ENCODE measurements at regions not wholly inside any gene's neighbourhood (a gene's known extent, or its start where the extent isn't known, plus 50 kb on each side); places are given as distances from the start of the nearest gene placed in this dataset.

- Mint-ChIP-seq H3K27ac (peak overlapping the region; percentile 80), H3K9me3 (no peaks in the 10 kb centered on the region), H3K4me3 (no peak overlapping the region), H3K27me3 (no peaks in the 10 kb centered on the region), H3K36me3 (ENCODE audit: low read depth) (peaks cover 16% of the 10 kb centered on the region), H3K4me1 (ENCODE audit: low read depth) (peaks cover 14% of the 10 kb centered on the region)
Measured at GRCh38 chr7:130989101-130989795, 255.2 kb upstream of the KLF14 start.

GRCh38 chr7:130990178-130990832 lies 256.3 kb upstream of the KLF14 start:
- Mint-ChIP-seq H3K36me3 (ENCODE audit: low read depth) (peaks cover 11% of the 10 kb centered on the region), H3K27me3 (no peaks in the 10 kb centered on the region), H3K4me3 (no peak overlapping the region), H3K9me3 (no peaks in the 10 kb centered on the region), H3K27ac (peak overlapping the region; percentile 10), H3K4me1 (ENCODE audit: low read depth) (peaks cover 25% of the 10 kb centered on the region)

GRCh38 chr7:130993671-130994365 lies 259.8 kb upstream of the KLF14 start:
- Mint-ChIP-seq H3K4me1 (ENCODE audit: low read depth) (peaks cover 57% of the 10 kb centered on the region), H3K9me3 (no peaks in the 10 kb centered on the region), H3K4me3 (peak overlapping the region; percentile 12), H3K36me3 (ENCODE audit: low read depth) (peaks cover 7% of the 10 kb centered on the region), H3K27ac (peak overlapping the region; percentile 90), H3K27me3 (no peaks in the 10 kb centered on the region)

GRCh38 chr7:130994378-130995115 lies 260.5 kb upstream of the KLF14 start:
- H3K9me3 Mint-ChIP-seq: no peaks in the 10 kb centered on the region
- H3K27ac Mint-ChIP-seq: peak overlapping the region; percentile 90
- peaks cover 64% of the 10 kb centered on the region for H3K4me1 Mint-ChIP-seq (ENCODE audit: low read depth)
- peaks cover 11% of the 10 kb centered on the region for H3K36me3 Mint-ChIP-seq (ENCODE audit: low read depth)
- no peaks in the 10 kb centered on the region for H3K27me3 Mint-ChIP-seq
- peak overlapping the region; percentile 25 for H3K4me3 Mint-ChIP-seq

GRCh38 chr7:130995252-130996081 lies 261.5 kb upstream of the KLF14 start:
- peaks cover 73% of the 10 kb centered on the region for H3K4me1 Mint-ChIP-seq (ENCODE audit: low read depth)
- no peaks in the 10 kb centered on the region for H3K9me3 Mint-ChIP-seq
- H3K4me3 Mint-ChIP-seq: peak overlapping the region; percentile 66
- peak overlapping the region; percentile 90 for H3K27ac Mint-ChIP-seq
- H3K27me3 Mint-ChIP-seq: no peaks in the 10 kb centered on the region
- peaks cover 11% of the 10 kb centered on the region for H3K36me3 Mint-ChIP-seq (ENCODE audit: low read depth)

- Mint-ChIP-seq H3K27me3 (no peaks in the 10 kb centered on the region), H3K36me3 (ENCODE audit: low read depth) (peaks cover 11% of the 10 kb centered on the region), H3K4me1 (ENCODE audit: low read depth) (peaks cover 79% of the 10 kb centered on the region), H3K4me3 (peak overlapping the region; percentile 66), H3K27ac (peak overlapping the region; percentile 90), H3K9me3 (no peaks in the 10 kb centered on the region)
Measured at GRCh38 chr7:130996205-130996832, 262.3 kb upstream of the KLF14 start.

GRCh38 chr7:130996833-130997231 lies 262.8 kb upstream of the KLF14 start:
- Mint-ChIP-seq H3K27me3 (no peaks in the 10 kb centered on the region), H3K4me3 (peak overlapping the region; percentile 66), H3K36me3 (ENCODE audit: low read depth) (peaks cover 14% of the 10 kb centered on the region), H3K9me3 (no peaks in the 10 kb centered on the region), H3K4me1 (ENCODE audit: low read depth) (peaks cover 84% of the 10 kb centered on the region), H3K27ac (peak overlapping the region; percentile 90)

GRCh38 chr7:130998993-130999602 lies 265.1 kb upstream of the KLF14 start:
- Mint-ChIP-seq H3K27me3 (no peaks in the 10 kb centered on the region), H3K4me3 (peak overlapping the region; percentile 11), H3K36me3 (ENCODE audit: low read depth) (peaks cover 24% of the 10 kb centered on the region), H3K27ac (peak overlapping the region; percentile 69), H3K9me3 (peaks cover 8% of the 10 kb centered on the region), H3K4me1 (ENCODE audit: low read depth) (peaks cover 84% of the 10 kb centered on the region)

GRCh38 chr7:130999926-131000325 lies 265.9 kb upstream of the KLF14 start:
- Mint-ChIP-seq H3K27me3 (no peaks in the 10 kb centered on the region), H3K36me3 (ENCODE audit: low read depth) (peaks cover 32% of the 10 kb centered on the region), H3K9me3 (peaks cover 8% of the 10 kb centered on the region), H3K4me3 (no peak overlapping the region), H3K27ac (peak overlapping the region; percentile 76), H3K4me1 (ENCODE audit: low read depth) (peaks cover 83% of the 10 kb centered on the region)

- Mint-ChIP-seq H3K36me3 (ENCODE audit: low read depth) (peaks cover 36% of the 10 kb centered on the region), H3K27me3 (no peaks in the 10 kb centered on the region), H3K27ac (peak overlapping the region; percentile 76), H3K4me3 (no peak overlapping the region), H3K4me1 (ENCODE audit: low read depth) (peaks cover 82% of the 10 kb centered on the region), H3K9me3 (peaks cover 8% of the 10 kb centered on the region)
Measured at GRCh38 chr7:131000389-131000788, 266.4 kb upstream of the KLF14 start.

- peaks cover 40% of the 10 kb centered on the region for H3K36me3 Mint-ChIP-seq (ENCODE audit: low read depth)
Measured at GRCh38 chr7:131000873-131001272, 266.9 kb upstream of the KLF14 start.

GRCh38 chr7:131002600-131002999 lies 268.6 kb upstream of the KLF14 start:
- no peak overlapping the region for H3K27ac Mint-ChIP-seq
- H3K9me3 Mint-ChIP-seq: peaks cover 11% of the 10 kb centered on the region
- H3K27me3 Mint-ChIP-seq: no peaks in the 10 kb centered on the region
- H3K4me3 Mint-ChIP-seq: no peak overlapping the region
- H3K36me3 Mint-ChIP-seq (ENCODE audit: low read depth): peaks cover 45% of the 10 kb centered on the region
- peaks cover 78% of the 10 kb centered on the region for H3K4me1 Mint-ChIP-seq (ENCODE audit: low read depth)

More at GRCh38 chr7:131000873-131001272, 266.9 kb upstream of the KLF14 start:
- no peaks in the 10 kb centered on the region for H3K27me3 Mint-ChIP-seq
- no peak overlapping the region for H3K27ac Mint-ChIP-seq
- H3K4me3 Mint-ChIP-seq: no peak overlapping the region
- H3K9me3 Mint-ChIP-seq: peaks cover 11% of the 10 kb centered on the region
- peaks cover 81% of the 10 kb centered on the region for H3K4me1 Mint-ChIP-seq (ENCODE audit: low read depth)

GRCh38 chr7:131003634-131004033 lies 269.6 kb upstream of the KLF14 start:
- Mint-ChIP-seq H3K27me3 (no peaks in the 10 kb centered on the region), H3K36me3 (ENCODE audit: low read depth) (peaks cover 45% of the 10 kb centered on the region), H3K4me1 (ENCODE audit: low read depth) (peaks cover 81% of the 10 kb centered on the region), H3K27ac (no peak overlapping the region), H3K9me3 (peaks cover 11% of the 10 kb centered on the region), H3K4me3 (no peak overlapping the region)

All from stimulated activated naive CD8-positive, alpha-beta T cell treated with anti-CD3 and anti-CD28 coated beads, Interleukin-15, Interleukin-2, amounts not matched to agents 100 ng/mL and 50 ng/mL, for 24 hours (primary cell).